ENCODE measurements at regions not wholly inside any gene's neighbourhood (a gene's known extent, or its start where the extent isn't known, plus 50 kb on each side); places are given as distances from the start of the nearest gene placed in this dataset.

DNA sequence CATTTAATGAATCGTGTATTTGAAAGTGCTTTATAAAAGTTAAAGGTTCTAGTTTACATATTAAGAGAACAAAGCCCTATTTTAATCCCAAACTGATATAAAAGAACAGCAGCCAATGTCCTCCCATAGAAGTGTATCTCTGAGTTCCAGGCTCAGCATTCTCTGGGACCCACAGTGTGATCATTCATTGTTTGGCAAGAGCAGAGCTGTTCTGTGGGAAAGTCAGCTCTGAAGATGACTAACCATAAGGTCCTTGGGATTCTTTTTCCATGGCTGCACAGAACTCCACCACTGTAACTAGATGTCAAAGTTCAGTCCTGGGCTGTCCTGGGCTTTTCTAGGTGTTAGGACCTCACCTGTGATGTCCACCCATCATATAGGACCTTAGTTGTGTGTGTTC is 157.0 kb upstream of the TLL1 start:
- TF ChIP-seq, protein P1, sequence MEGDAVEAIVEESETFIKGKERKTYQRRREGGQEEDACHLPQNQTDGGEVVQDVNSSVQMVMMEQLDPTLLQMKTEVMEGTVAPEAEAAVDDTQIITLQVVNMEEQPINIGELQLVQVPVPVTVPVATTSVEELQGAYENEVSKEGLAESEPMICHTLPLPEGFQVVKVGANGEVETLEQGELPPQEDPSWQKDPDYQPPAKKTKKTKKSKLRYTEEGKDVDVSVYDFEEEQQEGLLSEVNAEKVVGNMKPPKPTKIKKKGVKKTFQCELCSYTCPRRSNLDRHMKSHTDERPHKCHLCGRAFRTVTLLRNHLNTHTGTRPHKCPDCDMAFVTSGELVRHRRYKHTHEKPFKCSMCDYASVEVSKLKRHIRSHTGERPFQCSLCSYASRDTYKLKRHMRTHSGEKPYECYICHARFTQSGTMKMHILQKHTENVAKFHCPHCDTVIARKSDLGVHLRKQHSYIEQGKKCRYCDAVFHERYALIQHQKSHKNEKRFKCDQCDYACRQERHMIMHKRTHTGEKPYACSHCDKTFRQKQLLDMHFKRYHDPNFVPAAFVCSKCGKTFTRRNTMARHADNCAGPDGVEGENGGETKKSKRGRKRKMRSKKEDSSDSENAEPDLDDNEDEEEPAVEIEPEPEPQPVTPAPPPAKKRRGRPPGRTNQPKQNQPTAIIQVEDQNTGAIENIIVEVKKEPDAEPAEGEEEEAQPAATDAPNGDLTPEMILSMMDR (IDR thresholded peaks at IDR 0.05) = no peak
- TF ChIP-seq EZH2phosphoT487 (IDR thresholded peaks at IDR 0.05) = no peak
